HG02588 (cell line): ENCODE measurements at regions not wholly inside any gene's neighbourhood (a gene's known extent, or its start where the extent isn't known, plus 50 kb on each side); places are given as distances from the start of the nearest gene placed in this dataset.
"Not testable (repeated sequence)": the region's sequence is repeated elsewhere in the genome, so short reads cannot be mapped to it uniquely, and the experiment has no call there.

Experiments used
- ATAC-seq: cut with Tn5 transposase; IDR thresholded peaks from one replicate; pipeline ENCODE4 v1.9.1; 2021; ENCODE audit warnings: mild to moderate bottlenecking, moderate library complexity; ENCODE audit not compliant: unreplicated experiment

DNA sequence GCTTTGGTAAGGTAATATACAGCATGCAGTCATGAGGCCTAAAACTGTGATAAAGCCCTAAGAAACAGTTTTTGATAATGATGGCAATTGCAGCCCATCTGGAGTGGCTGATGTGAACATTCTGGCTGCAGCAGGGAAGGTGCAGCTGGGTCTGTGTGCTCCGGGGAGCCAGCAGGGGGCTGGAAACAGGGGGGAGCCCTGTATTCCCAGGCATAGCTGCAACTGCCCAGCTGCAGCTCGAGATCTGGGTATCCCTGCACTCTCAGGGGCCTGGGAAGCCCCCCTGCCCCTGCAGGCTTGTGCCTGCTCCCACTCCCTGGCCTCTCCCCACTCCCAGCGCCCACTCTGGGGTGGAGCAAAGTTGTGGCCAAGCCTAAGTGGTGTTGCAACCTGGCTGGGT, 95.6 kb downstream of the RRAGB start:
- ATAC-seq, result no peak

DNA sequence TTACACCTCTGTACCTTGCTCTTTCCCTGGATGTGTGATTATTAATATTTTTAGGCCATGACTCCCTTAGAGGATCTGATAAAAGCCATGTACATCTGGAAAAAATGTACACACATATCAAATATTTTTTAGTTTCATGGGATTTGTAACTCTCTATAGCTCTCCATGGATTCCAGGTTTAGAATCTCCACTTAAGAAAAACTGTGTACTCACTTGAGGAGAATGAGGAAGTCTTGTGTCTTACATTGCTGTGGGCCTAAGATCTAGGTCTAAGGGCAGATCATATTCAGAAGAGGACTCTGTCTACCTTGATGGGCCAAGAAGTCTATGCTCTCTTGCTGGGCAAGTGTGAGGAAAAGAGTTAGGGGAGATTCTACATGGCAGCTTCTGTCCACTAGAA, 98.0 kb downstream of the RRAGB start:
- no peak for ATAC-seq

GRCh38 chrX:55816023-55816422, 98.5 kb downstream of the RRAGB start:
- no peak for ATAC-seq

DNA sequence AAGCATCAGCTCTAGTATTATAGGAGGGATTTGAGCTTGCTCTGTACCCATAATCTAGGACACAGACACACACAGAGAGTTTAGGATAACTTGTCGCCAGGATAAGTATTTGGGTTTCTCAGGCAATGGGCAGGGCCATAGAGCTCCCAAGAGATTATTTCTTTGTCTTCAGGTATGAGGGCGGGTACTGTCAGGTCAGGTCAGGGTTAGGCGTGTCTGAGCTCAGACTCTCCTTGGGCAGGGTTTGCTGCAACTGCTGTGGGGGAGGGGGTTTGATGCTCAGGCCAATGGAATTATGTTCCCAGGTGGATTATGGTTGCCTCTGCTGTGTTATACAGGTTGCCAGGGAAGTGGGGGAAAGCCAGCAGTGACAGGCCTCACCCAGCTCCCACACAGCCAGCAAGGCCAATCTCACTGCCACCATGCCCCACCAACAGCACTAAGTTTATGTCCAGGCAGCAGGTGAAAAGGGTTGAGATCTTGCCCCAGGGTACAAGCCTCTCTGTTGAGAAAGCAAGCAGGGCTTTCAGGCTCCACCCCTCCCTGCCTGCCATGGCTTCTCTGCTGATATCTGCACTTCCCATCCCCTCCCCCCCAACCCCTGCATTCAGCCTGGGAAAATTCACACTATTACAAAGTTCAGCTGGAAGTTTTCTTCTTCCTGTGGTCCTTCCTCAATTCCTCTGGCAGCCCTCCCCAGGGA, 101.3 kb downstream of the RRAGB start:
- no peak for ATAC-seq

- no peak for ATAC-seq
Measured at GRCh38 chrX:55839485-55839884, 121.9 kb downstream of the RRAGB start.

- ATAC-seq, result no peak
Measured at GRCh38 chrX:55841962-55842752, 124.6 kb downstream of the RRAGB start.

- not testable (repeated sequence) for ATAC-seq
Measured at GRCh38 chrX:55866779-55867178, 149.2 kb downstream of the RRAGB start.

DNA sequence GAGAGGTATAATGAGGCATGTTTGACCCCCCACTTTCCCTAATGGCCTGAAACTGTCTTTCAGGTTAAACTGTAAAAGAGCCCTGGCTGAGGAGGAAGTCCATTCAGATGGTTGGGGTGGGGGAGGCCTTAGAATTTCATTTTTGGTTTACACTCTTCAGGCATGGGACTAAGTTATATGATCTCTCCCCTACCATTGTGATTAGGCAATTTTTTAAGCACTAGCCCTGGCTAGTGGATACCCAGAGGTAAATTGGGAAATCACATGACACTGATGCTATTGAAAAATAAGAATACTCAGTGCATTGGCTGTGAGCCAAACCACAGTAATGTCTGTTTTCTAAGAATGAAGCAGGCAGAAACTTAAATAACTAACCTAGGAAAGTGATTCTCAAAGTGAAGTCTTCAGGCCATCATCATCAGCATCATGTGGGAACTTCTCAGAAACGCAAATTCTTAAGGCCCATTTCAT, 149.7 kb downstream of the RRAGB start:
- ATAC-seq, result peak; percentile 72

DNA sequence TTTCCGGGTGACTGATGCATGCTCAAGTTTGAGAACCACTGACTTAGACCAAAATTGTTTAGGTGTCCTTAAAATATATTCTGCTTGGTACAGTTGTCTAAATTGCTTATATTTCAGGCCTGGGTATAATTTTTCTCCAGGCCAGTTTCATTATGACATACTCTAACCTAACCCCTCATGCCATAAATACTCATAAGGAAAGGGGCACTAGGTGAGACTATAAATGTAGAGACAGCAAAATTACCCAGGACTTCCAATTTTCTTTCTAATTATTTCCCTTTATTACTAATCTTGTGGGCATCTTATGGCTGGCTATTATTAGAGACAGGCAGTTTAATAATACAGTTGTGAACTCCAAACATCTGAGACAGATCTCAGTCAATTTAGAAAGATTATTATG, 150.2 kb downstream of the RRAGB start:
- peak; percentile 63 for ATAC-seq

GRCh38 chrX:55874807-55875206, 157.3 kb downstream of the RRAGB start:
- ATAC-seq, result no peak

GRCh38 chrX:55883541-55883940, 166.0 kb downstream of the RRAGB start:
- not testable (repeated sequence) for ATAC-seq

DNA sequence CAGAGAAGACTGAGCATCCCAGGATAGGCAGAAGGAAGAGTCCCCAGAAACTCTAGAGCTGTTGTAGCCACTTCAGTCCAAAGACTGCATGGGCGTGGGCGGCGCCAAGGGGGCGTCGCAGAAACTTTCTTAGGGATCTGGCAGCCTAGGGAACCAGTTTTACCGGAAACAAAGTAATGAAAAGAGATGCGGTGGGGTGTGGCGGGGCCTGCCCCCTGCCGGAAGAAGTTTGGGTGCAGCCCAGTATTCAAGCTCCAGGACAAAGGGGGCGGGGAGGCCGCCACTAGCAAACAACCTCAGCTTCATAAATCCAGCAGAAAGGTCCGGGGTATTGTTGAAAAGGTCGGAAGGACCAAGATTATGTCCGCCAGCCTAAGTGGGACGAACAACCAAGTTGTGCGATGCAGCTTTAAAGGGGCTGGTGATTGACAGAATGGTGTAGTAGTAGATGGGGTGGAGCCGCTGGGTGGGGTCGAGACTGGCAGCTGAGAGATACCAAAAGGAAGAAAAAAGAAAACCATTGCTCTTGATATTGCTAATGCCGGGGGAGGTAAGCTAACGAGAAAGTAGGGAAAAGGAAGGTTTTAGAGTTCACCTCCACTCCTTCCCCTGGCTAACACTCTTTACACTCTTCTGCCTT, 190.5 kb downstream of the RRAGB start:
- peak; percentile 66 for ATAC-seq

DNA sequence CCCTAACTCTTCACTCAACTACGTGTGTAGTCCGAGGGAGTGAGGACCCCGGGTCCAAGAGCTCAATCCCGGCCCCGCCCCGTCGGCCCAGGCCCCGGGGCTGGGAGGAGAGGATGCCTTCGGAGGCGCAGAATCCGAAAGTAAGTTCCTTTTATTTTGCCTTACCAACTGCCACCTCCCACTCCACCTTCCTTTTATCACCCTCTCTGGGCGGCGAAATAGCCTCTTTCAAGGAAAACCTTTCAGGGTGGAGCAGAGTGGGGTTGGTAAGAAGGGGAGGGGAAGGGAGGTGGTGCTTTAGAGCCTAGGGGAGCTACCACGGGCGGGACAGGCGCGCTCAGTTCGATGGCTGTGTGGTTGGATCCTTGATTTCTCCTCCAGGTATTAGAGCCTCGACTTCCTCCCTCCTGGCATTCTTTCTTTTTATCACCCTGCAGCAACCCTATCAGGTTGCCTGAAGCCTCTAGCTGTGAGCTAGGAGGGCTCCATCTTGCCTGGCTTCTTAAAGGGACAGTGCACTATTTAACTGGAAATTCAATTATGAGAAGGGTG, 191.2 kb downstream of the RRAGB start:
- peak; percentile 53 for ATAC-seq

DNA sequence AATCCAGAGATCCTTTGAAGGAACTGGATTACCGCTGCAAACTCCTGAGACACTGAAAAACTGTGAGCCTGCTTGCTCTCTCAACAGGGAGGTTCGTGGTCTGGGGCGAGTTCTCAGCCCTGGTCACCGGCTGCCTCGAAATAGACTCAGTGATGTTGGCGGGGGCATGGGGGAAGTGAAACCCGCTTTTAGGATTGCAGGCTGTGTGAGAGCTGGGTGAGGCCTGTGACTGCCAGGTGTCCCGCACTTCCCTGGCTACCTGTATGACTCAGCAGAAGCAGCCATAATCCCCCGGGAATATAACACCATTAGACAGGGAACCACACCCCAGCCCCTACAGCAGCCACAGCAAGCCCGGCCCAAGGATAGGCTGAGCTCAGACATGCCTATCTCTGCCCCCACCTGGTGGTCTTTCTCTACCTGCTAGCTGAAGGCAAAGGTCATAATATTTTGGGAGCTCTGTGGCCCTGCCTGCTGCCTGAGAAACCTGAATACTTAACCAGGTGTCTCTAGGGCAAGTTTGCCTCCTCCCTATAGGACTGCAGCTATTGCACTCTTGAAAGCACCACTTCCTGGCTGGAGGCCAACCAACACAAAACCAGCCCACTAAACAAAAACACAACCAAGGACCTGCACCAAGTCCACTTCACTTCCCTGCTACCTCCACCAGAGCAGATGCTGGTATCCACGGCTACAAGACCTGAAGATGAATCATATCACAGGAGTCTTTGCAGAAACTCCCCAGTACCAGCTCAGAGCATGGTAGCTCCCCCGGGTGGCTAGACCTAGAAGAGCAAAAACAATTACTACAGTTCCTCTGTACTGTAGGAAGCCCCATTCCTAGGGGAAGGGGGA, 202.0 kb downstream of the RRAGB start:
- peak; percentile 91 for ATAC-seq

DNA sequence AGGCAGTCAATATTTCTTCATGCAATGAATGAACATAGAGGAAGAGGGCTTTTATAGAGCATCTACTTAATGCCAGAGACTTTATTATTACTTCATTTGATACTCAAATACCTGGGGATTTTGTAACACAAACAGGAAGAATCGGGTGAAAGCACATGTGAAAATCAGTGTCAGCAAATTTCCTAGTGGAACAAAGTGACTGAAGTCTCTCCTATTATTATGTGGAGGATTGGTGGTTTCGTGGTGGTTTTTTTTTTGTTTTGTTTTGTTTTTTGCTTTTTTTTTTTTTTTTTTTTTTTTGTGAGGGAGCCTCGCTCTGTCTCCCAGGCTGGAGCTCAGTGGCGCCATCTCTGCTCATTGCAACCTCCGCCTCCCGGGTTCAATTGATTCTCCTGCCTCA, 207.0 kb downstream of the RRAGB start:
- ATAC-seq, result no peak

DNA sequence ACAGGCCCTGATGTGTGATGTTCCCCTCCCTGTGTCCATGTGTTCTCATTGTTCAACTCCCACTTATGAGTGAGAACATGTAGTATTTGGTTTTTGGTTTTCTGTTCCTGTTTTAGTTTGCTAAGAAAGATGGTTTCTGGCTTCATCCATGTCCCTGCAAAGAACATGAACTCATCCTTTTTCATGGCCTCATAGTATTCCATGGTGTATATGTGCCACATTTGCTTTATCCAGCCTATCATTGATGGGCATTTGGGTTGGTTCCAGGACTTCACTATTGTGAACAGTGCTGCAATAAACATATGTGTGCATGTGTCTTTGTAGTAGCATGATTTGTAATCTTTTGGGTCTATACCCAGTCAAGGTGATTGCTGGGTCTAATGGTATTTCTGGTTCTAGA, 211.0 kb downstream of the RRAGB start:
- ATAC-seq, result not testable (repeated sequence)
